Psoas muscle (tissue), 7 donors: ENCODE measurements at regions not wholly inside any gene's neighbourhood (a gene's known extent, or its start where the extent isn't known, plus 50 kb on each side); places are given as distances from the start of the nearest gene placed in this dataset.
A peak's percentile ranks its signal among the peaks of the same experiment; 100 is the strongest.

Experiments
- ATAC-seq, 4 donors: fragments of 200-7000 bp; cut with Tn5 transposase; one replicate each; pipeline ENCODE4 v1.9.1; 2020; ENCODE audit warnings: moderate library complexity in 3 of 4, mild to moderate bottlenecking in 2 of 4
- DNase-seq, 2 donors: peaks; one replicate each; pipeline ENCODE4 v3.0.0-alpha.2; 2020
- H3K27ac ChIP-seq: fragments of 200-600 bp; one replicate; pipeline ENCODE4 v1.8.0; 2022
- H3K27me3 ChIP-seq, 3 donors: fragments of 200-600 bp in 1 of 3; one replicate each; pipeline versions ENCODE4 v1.6.1 to v1.8.0; 2013 to 2022; ENCODE audit warnings: low read length in 2 of 3, mild to moderate bottlenecking in 2 of 3, moderate library complexity in 1 of 3; ENCODE audit not compliant: insufficient read depth in 3 of 3
- H3K36me3 ChIP-seq, 2 donors: fragments of 200-600 bp in 1 of 2; one replicate each; pipeline versions ENCODE4 v1.6.1 to v1.8.0; 2013 to 2022; ENCODE audit warnings: low read depth in 1 of 2, mild to moderate bottlenecking in 1 of 2, moderate library complexity in 1 of 2; ENCODE audit not compliant: insufficient read depth in 1 of 2
- H3K4me1 ChIP-seq: fragments of 200-600 bp; one replicate; pipeline ENCODE4 v1.8.0; 2022
- H3K4me3 ChIP-seq: fragments of 200-600 bp; one replicate; pipeline ENCODE4 v1.8.0; 2022; ENCODE audit warnings: mild to moderate bottlenecking
- H3K9me3 ChIP-seq: fragments of 200-600 bp; one replicate; pipeline ENCODE4 v1.8.0; 2022
- CTCF ChIP-seq: fragments of 200-600 bp; IDR thresholded peaks from one replicate; pipeline ENCODE4 v1.8.0; 2022; ENCODE audit warnings: antibody characterized with exemption
- WGBS, 3 donors: extraction: QIAGEN DNeasy Blood & Tissue Kit; methylation state at CpG; one replicate each; pipeline versions ENCODE4 v1.1.6 to v1.1.7; 2013; 5-methylcytosine and 5-hydroxymethylcytosine counted together
- intact Hi-C, 2 donors: fragments of 100-400 bp; cut with DNase I; formaldehyde crosslinking; loops; one replicate each; pipeline versions ENCODE4 v1.11.0 to v1.14.2; 2022
- donor health status: healthy with polysubstance abuse.
- donor health status: DM: no; HTN: no; CAD: no; lungs with moderate emphysema.
- donor health status: Bipolar disorder and iron deficiency.
- donor health status: healthy.
- donor health status: DM: yes; HTN: yes; CAD: no.
- donor health status: DM: no; HTN: no; CAD: no.
- donor health status: DM: yes; HTN: yes; CAD: no.

GRCh38 chr3:194849166-194849875 lies 163.6 kb downstream of the FAM43A start:
- intact Hi-C loops = no loop called here
- TF ChIP-seq CTCF = no peak
- peaks cover 12% of the 10 kb centered on the region for H3K4me1 ChIP-seq
- no peak overlapping the region for H3K4me3 ChIP-seq
- H3K9me3 ChIP-seq = no peaks in the 10 kb centered on the region
- no peaks in the 10 kb centered on the region for H3K27me3 ChIP-seq
- no peak overlapping the region for H3K27ac ChIP-seq
- H3K36me3 ChIP-seq = no peaks in the 10 kb centered on the region
- ATAC-seq = no peak
- DNase-seq = no peak
- 50 to 90% (median 72%) methylated on average over 6 of the region's 6 CpGs for WGBS, 3 donors

- ATAC-seq = no peak
- no peak for DNase-seq
- Histone ChIP-seq H3K27me3 (no peaks in the 10 kb centered on the region), H3K27ac (no peak overlapping the region), H3K36me3 (no peaks in the 10 kb centered on the region), H3K9me3 (no peaks in the 10 kb centered on the region), H3K4me1 (peaks cover 22% of the 10 kb centered on the region), H3K4me3 (no peak overlapping the region)
- TF ChIP-seq CTCF = no peak
- intact Hi-C loops = loop anchor here (10.0 kb wide), 2 partner anchors 156 to 166 kb away; partner anchors contain the start of gene FAM43A (in 1 of the 2)
- 76 to 87% (median 77%) methylated on average over 5 of the region's 5 CpGs for WGBS, 3 donors
These were observed 165.6 kb downstream of the FAM43A start for GRCh38 chr3:194851254-194851653.

GRCh38 chr3:194851941-194852340 lies 166.3 kb downstream of the FAM43A start:
- H3K36me3 ChIP-seq = no peaks in the 10 kb centered on the region
- no peak for TF ChIP-seq CTCF
- H3K9me3 ChIP-seq = no peaks in the 10 kb centered on the region
- no peak overlapping the region for H3K4me3 ChIP-seq
- no peaks in the 10 kb centered on the region for H3K27me3 ChIP-seq
- no peak for ATAC-seq
- intact Hi-C loops = loop anchor here (10.0 kb wide), 2 partner anchors 157 to 167 kb away; partner anchors contain the start of gene FAM43A (in 1 of the 2)
- no peak for DNase-seq
- WGBS, 3 donors = 92 to 98% (median 93%) methylated on average over 5 of the region's 5 CpGs
- H3K27ac ChIP-seq = no peak overlapping the region
- H3K4me1 ChIP-seq = peaks cover 22% of the 10 kb centered on the region

- 69 to 83% (median 75%) methylated on average over 22 of the region's 22 CpGs for WGBS, 3 donors
- ATAC-seq = peak in 1 of 4 donors; percentile 4
- H3K9me3 ChIP-seq = no peaks in the 10 kb centered on the region
- intact Hi-C loops = loop anchor here (10.0 kb wide), 2 partner anchors 158 to 168 kb away; partner anchors contain the start of gene FAM43A (in 1 of the 2)
- no peak for TF ChIP-seq CTCF
- H3K36me3 ChIP-seq = no peaks in the 10 kb centered on the region
- no peak overlapping the region for H3K27ac ChIP-seq
- no peaks in the 10 kb centered on the region for H3K27me3 ChIP-seq
- peaks cover 22% of the 10 kb centered on the region for H3K4me1 ChIP-seq
- H3K4me3 ChIP-seq = no peak overlapping the region
- DNase-seq = no peak
These were observed 166.7 kb downstream of the FAM43A start for GRCh38 chr3:194852345-194852744.
